Endothelial cell of umbilical vein (primary cell): ENCODE measurements at regions not wholly inside any gene's neighbourhood (a gene's known extent, or its start where the extent isn't known, plus 50 kb on each side); places are given as distances from the start of the nearest gene placed in this dataset.
"Not testable (repeated sequence)": the region's sequence is repeated elsewhere in the genome, so short reads cannot be mapped to it uniquely, and the experiment has no call there.

Source experiments
- EZH2 ChIP-seq: IDR thresholded peaks from 2 replicates; pipeline ENCODE4 v1.6.1; 2012; ENCODE audit warnings: borderline replicate concordance, low read depth, mild to moderate bottlenecking, moderate library complexity, low read length, inconsistent platforms; ENCODE audit not compliant: severe bottlenecking
- FOS ChIP-seq: IDR thresholded peaks from 2 replicates; pipeline ENCODE4 v1.6.1; 2011; ENCODE audit warnings: mild to moderate bottlenecking, low read length, moderate library complexity, borderline replicate concordance; ENCODE audit not compliant: insufficient read depth
- JUN ChIP-seq: IDR thresholded peaks from 2 replicates; pipeline ENCODE4 v1.6.1; 2011; ENCODE audit warnings: borderline replicate concordance, low read depth; ENCODE audit not compliant: insufficient read length, insufficient read depth
- POLR2A ChIP-seq: IDR thresholded peaks from 2 replicates; pipeline ENCODE4 v1.6.1; 2012; ENCODE audit warnings: low read depth, mild to moderate bottlenecking, control low read depth, low read length
- POLR2AphosphoS5 ChIP-seq: IDR thresholded peaks from 2 replicates; pipeline ENCODE4 v1.6.1; 2012; ENCODE audit warnings: low read depth, mild to moderate bottlenecking, control low read depth, low read length, moderate library complexity; ENCODE audit not compliant: insufficient read depth
- TF ChIP-seq, protein P1 (sequence below), 2 donors: IDR thresholded peaks; 1 replicate in 1 of 2; 2 replicates in 1 of 2; pipeline ENCODE4 v1.5.1; 2011; ENCODE audit warnings: low read length in 2 of 2, mild to moderate bottlenecking in 2 of 2, moderate library complexity in 2 of 2, control low read depth in 1 of 2, inconsistent platforms in 1 of 2, low read depth in 1 of 2; ENCODE audit not compliant: insufficient read depth in 1 of 2; ENCODE audit errors: extremely low read depth in 1 of 2
- TF ChIP-seq, protein P2 (sequence below): IDR thresholded peaks from 2 replicates; pipeline ENCODE4 v1.6.1; 2011; ENCODE audit not compliant: insufficient read depth, insufficient read length

GRCh38 chr7:75268158-75268557 is 127.3 kb upstream of the TRIM73 start:
- TF ChIP-seq, protein P1, sequence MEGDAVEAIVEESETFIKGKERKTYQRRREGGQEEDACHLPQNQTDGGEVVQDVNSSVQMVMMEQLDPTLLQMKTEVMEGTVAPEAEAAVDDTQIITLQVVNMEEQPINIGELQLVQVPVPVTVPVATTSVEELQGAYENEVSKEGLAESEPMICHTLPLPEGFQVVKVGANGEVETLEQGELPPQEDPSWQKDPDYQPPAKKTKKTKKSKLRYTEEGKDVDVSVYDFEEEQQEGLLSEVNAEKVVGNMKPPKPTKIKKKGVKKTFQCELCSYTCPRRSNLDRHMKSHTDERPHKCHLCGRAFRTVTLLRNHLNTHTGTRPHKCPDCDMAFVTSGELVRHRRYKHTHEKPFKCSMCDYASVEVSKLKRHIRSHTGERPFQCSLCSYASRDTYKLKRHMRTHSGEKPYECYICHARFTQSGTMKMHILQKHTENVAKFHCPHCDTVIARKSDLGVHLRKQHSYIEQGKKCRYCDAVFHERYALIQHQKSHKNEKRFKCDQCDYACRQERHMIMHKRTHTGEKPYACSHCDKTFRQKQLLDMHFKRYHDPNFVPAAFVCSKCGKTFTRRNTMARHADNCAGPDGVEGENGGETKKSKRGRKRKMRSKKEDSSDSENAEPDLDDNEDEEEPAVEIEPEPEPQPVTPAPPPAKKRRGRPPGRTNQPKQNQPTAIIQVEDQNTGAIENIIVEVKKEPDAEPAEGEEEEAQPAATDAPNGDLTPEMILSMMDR (IDR thresholded peaks at IDR 0.05; ENCODE audit: extremely low read depth in 1 of 2, insufficient read depth in 1 of 2, low read depth in 1 of 2, low read length in 2 of 2) = not testable (repeated sequence)
- not testable (repeated sequence) for TF ChIP-seq POLR2A, FOS, EZH2, POLR2AphosphoS5, JUN
- TF ChIP-seq, protein P2, sequence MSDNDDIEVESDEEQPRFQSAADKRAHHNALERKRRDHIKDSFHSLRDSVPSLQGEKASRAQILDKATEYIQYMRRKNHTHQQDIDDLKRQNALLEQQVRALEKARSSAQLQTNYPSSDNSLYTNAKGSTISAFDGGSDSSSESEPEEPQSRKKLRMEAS = not testable (repeated sequence)
